ENCODE measurements at regions not wholly inside any gene's neighbourhood (a gene's known extent, or its start where the extent isn't known, plus 50 kb on each side); places are given as distances from the start of the nearest gene placed in this dataset.

DNA sequence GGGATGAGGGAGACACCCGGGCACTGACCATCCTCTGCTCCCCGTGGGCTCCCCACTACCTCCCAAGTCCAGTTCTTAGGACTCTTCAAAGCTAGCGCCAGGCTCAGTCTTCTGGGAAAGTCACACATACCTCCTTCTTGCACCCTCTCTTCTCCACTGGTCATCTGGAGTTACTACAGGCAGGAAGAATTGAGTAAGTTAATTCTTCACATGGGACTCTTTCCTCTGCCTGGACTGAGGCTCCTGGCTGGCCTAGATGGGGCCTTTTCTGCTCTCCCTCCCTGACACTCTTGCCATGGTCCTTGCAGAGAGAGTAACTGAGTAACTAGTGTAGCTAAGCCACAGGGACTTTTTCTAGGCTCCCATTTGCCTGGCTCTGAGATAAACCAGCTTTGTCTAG lies 96.5 kb upstream of the CELF4 start:
- H2BK120ac ChIP-seq (ENCODE audit: low read depth, low read length), result no peak overlapping the region
- H2AK5ac ChIP-seq (ENCODE audit: low read length, severe bottlenecking), result no peak overlapping the region
- H2AFZ ChIP-seq (ENCODE audit: low read depth, low read length), result no peak overlapping the region
- H3K4ac ChIP-seq (ENCODE audit: low read depth in 1 of 2, low read length in 2 of 2), result no peak overlapping the region
- H3K14ac ChIP-seq (ENCODE audit: low read length in 2 of 2), result no peak overlapping the region
- no peak overlapping the region for H2BK5ac ChIP-seq (ENCODE audit: low read depth, low read length, poor library complexity, severe bottlenecking)
- H3K23ac ChIP-seq (ENCODE audit: low read length in 2 of 2), result no peak overlapping the region
- H4K91ac ChIP-seq (ENCODE audit: low read length), result no peak overlapping the region
- no peak overlapping the region for H2BK12ac ChIP-seq (ENCODE audit: low read length in 2 of 2)
- H2BK15ac ChIP-seq (ENCODE audit: low read depth, poor library complexity, severe bottlenecking), result no peak overlapping the region
- DNase-seq, result no peak
- no peaks in the 10 kb centered on the region for H3K79me1 ChIP-seq (replicated peaks; ENCODE audit: low read length, poor library complexity, severe bottlenecking)
- H3K4me3 ChIP-seq (ENCODE audit: insufficient read depth in 1 of 2, low read depth in 1 of 2, low read length in 2 of 2), result no peak overlapping the region
- H3K27me3 ChIP-seq (ENCODE audit: control insufficient read depth in 1 of 2, insufficient read depth in 1 of 2, low read length in 2 of 2), result peaks cover 0 to 3% of the 10 kb centered on the region in 2 experiments
- 50% methylated on average over 1 of the region's 3 CpGs for WGBS
- H3K18ac ChIP-seq (ENCODE audit: low read depth in 1 of 2, low read length in 2 of 2), result no peak overlapping the region
- H3K36me3 ChIP-seq (ENCODE audit: control insufficient read depth in 1 of 2, insufficient read depth in 2 of 2, low read depth in 1 of 2, low read length in 2 of 2), result no peaks in the 10 kb centered on the region
- H3K4me1 ChIP-seq (ENCODE audit: control insufficient read depth, insufficient read depth, low read depth, low read length), result no peaks in the 10 kb centered on the region
- no peak overlapping the region for H3K9ac ChIP-seq (ENCODE audit: low read length)
- no peak overlapping the region for H3K27ac ChIP-seq (ENCODE audit: low read length, poor library complexity, severe bottlenecking)
- H3K9me3 ChIP-seq (ENCODE audit: control insufficient read depth, low read length), result no peaks in the 10 kb centered on the region
- H3K4me2 ChIP-seq (ENCODE audit: low read length, poor library complexity, severe bottlenecking), result no peak overlapping the region
- H4K8ac ChIP-seq (ENCODE audit: low read length), result no peak overlapping the region

GRCh38 chr18:37661478-37661877 lies 95.9 kb upstream of the CELF4 start:
- H2BK5ac ChIP-seq (ENCODE audit: low read depth, low read length, poor library complexity, severe bottlenecking), result no peak overlapping the region
- no peak overlapping the region for H3K9ac ChIP-seq (ENCODE audit: low read length)
- no peak overlapping the region for H3K27ac ChIP-seq (ENCODE audit: low read length, poor library complexity, severe bottlenecking)
- no peak overlapping the region for H3K4ac ChIP-seq (ENCODE audit: low read depth in 1 of 2, low read length in 2 of 2)
- H3K27me3 ChIP-seq (ENCODE audit: control insufficient read depth in 1 of 2, insufficient read depth in 1 of 2, low read length in 2 of 2), result peaks cover 0 to 3% of the 10 kb centered on the region in 2 experiments
- no peak overlapping the region for H3K14ac ChIP-seq (ENCODE audit: low read length in 2 of 2)
- WGBS, result 87% methylated on average over 4 of the region's 4 CpGs
- no peaks in the 10 kb centered on the region for H3K4me1 ChIP-seq (ENCODE audit: control insufficient read depth, insufficient read depth, low read depth, low read length)
- H3K23ac ChIP-seq (ENCODE audit: low read length in 2 of 2), result no peak overlapping the region
- no peak overlapping the region for H2BK15ac ChIP-seq (ENCODE audit: low read depth, poor library complexity, severe bottlenecking)
- no peaks in the 10 kb centered on the region for H3K9me3 ChIP-seq (ENCODE audit: control insufficient read depth, low read length)
- H4K91ac ChIP-seq (ENCODE audit: low read length), result no peak overlapping the region
- no peaks in the 10 kb centered on the region for H3K36me3 ChIP-seq (ENCODE audit: control insufficient read depth in 1 of 2, insufficient read depth in 2 of 2, low read depth in 1 of 2, low read length in 2 of 2)
- H3K18ac ChIP-seq (ENCODE audit: low read depth in 1 of 2, low read length in 2 of 2), result no peak overlapping the region
- no peak for DNase-seq
- no peak overlapping the region for H2BK120ac ChIP-seq (ENCODE audit: low read depth, low read length)
- H3K4me3 ChIP-seq (ENCODE audit: insufficient read depth in 1 of 2, low read depth in 1 of 2, low read length in 2 of 2), result no peak overlapping the region
- H4K8ac ChIP-seq (ENCODE audit: low read length), result no peak overlapping the region
- H3K79me1 ChIP-seq (replicated peaks; ENCODE audit: low read length, poor library complexity, severe bottlenecking), result no peaks in the 10 kb centered on the region
- H3K4me2 ChIP-seq (ENCODE audit: low read length, poor library complexity, severe bottlenecking), result no peak overlapping the region
- no peak overlapping the region for H2BK12ac ChIP-seq (ENCODE audit: low read length in 2 of 2)
- H2AFZ ChIP-seq (ENCODE audit: low read depth, low read length), result no peak overlapping the region
- no peak overlapping the region for H2AK5ac ChIP-seq (ENCODE audit: low read length, severe bottlenecking)

- Histone ChIP-seq H3K9me3 (ENCODE audit: control insufficient read depth, low read length) (no peaks in the 10 kb centered on the region), H2BK12ac (ENCODE audit: low read length in 2 of 2) (no peak overlapping the region), H2BK5ac (ENCODE audit: low read depth, low read length, poor library complexity, severe bottlenecking) (no peak overlapping the region), H2AK5ac (ENCODE audit: low read length, severe bottlenecking) (no peak overlapping the region), H3K79me1 (replicated peaks; ENCODE audit: low read length, poor library complexity, severe bottlenecking) (no peaks in the 10 kb centered on the region), H3K23ac (ENCODE audit: low read length in 2 of 2) (no peak overlapping the region), H3K36me3 (ENCODE audit: control insufficient read depth in 1 of 2, insufficient read depth in 2 of 2, low read depth in 1 of 2, low read length in 2 of 2) (no peaks in the 10 kb centered on the region), H3K4ac (ENCODE audit: low read depth in 1 of 2, low read length in 2 of 2) (no peak overlapping the region), H4K91ac (ENCODE audit: low read length) (no peak overlapping the region), H4K8ac (ENCODE audit: low read length) (no peak overlapping the region), H2BK15ac (ENCODE audit: low read depth, poor library complexity, severe bottlenecking) (no peak overlapping the region), H3K18ac (ENCODE audit: low read depth in 1 of 2, low read length in 2 of 2) (no peak overlapping the region), H3K27me3 (ENCODE audit: control insufficient read depth in 1 of 2, insufficient read depth in 1 of 2, low read length in 2 of 2) (peaks cover 0 to 3% of the 10 kb centered on the region in 2 experiments), H3K4me2 (ENCODE audit: low read length, poor library complexity, severe bottlenecking) (no peak overlapping the region), H3K4me1 (ENCODE audit: control insufficient read depth, insufficient read depth, low read depth, low read length) (no peaks in the 10 kb centered on the region), H3K4me3 (ENCODE audit: insufficient read depth in 1 of 2, low read depth in 1 of 2, low read length in 2 of 2) (no peak overlapping the region), H3K14ac (ENCODE audit: low read length in 2 of 2) (no peak overlapping the region), H2BK120ac (ENCODE audit: low read depth, low read length) (no peak overlapping the region), H3K9ac (ENCODE audit: low read length) (no peak overlapping the region), H3K27ac (ENCODE audit: low read length, poor library complexity, severe bottlenecking) (no peak overlapping the region), H2AFZ (ENCODE audit: low read depth, low read length) (no peak overlapping the region)
- 70% methylated on average over 4 of the region's 4 CpGs for WGBS
- DNase-seq, result no peak
These were observed 95.5 kb upstream of the CELF4 start for GRCh38 chr18:37661061-37661460.

DNA sequence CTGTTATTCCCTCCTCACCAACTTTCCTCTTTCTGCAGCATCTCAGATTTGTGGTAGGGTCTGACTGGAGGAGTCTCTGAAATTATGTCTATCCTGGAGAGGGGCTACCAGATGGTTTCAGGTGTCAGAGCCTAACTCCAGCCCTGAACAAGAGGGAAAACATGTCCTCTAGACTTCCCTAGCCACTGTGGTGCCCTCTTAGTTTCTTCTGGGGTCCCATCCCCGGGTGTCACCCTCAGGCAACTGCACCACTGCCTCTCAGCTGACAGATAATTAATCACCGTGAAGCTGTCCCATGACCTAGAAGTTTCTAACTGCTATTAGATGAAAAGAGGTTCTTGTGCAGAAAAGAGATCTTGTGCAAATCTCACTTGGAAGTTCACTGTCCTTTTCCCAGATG lies 95.1 kb upstream of the CELF4 start:
- no peak overlapping the region for H3K4me2 ChIP-seq (ENCODE audit: low read length, poor library complexity, severe bottlenecking)
- no peaks in the 10 kb centered on the region for H3K9me3 ChIP-seq (ENCODE audit: control insufficient read depth, low read length)
- WGBS, result 33% methylated on average over 1 of the region's 2 CpGs

More for the DNA sequence above, 95.1 kb upstream of the CELF4 start:
- no peak overlapping the region for H4K8ac ChIP-seq (ENCODE audit: low read length)
- no peak overlapping the region for H3K4ac ChIP-seq (ENCODE audit: low read depth in 1 of 2, low read length in 2 of 2)
- H4K91ac ChIP-seq (ENCODE audit: low read length), result no peak overlapping the region
- H2AFZ ChIP-seq (ENCODE audit: low read depth, low read length), result no peak overlapping the region
- no peak overlapping the region for H3K9ac ChIP-seq (ENCODE audit: low read length)
- no peak overlapping the region for H2BK12ac ChIP-seq (ENCODE audit: low read length in 2 of 2)
- H3K27me3 ChIP-seq (ENCODE audit: control insufficient read depth in 1 of 2, insufficient read depth in 1 of 2, low read length in 2 of 2), result peaks cover 0 to 3% of the 10 kb centered on the region in 2 experiments
- no peak overlapping the region for H2BK5ac ChIP-seq (ENCODE audit: low read depth, low read length, poor library complexity, severe bottlenecking)
- H3K14ac ChIP-seq (ENCODE audit: low read length in 2 of 2), result no peak overlapping the region
- no peaks in the 10 kb centered on the region for H3K36me3 ChIP-seq (ENCODE audit: control insufficient read depth in 1 of 2, insufficient read depth in 2 of 2, low read depth in 1 of 2, low read length in 2 of 2)
- H3K79me1 ChIP-seq (replicated peaks; ENCODE audit: low read length, poor library complexity, severe bottlenecking), result no peaks in the 10 kb centered on the region
- H2AK5ac ChIP-seq (ENCODE audit: low read length, severe bottlenecking), result no peak overlapping the region
- no peak overlapping the region for H2BK15ac ChIP-seq (ENCODE audit: low read depth, poor library complexity, severe bottlenecking)
- H2BK120ac ChIP-seq (ENCODE audit: low read depth, low read length), result no peak overlapping the region
- H3K4me1 ChIP-seq (ENCODE audit: control insufficient read depth, insufficient read depth, low read depth, low read length), result no peaks in the 10 kb centered on the region
- H3K27ac ChIP-seq (ENCODE audit: low read length, poor library complexity, severe bottlenecking), result no peak overlapping the region
- no peak overlapping the region for H3K23ac ChIP-seq (ENCODE audit: low read length in 2 of 2)
- no peak for DNase-seq
- H3K18ac ChIP-seq (ENCODE audit: low read depth in 1 of 2, low read length in 2 of 2), result no peak overlapping the region
- H3K4me3 ChIP-seq (ENCODE audit: insufficient read depth in 1 of 2, low read depth in 1 of 2, low read length in 2 of 2), result no peak overlapping the region
